HG03159 (cell line): ENCODE measurements at regions not wholly inside any gene's neighbourhood (a gene's known extent, or its start where the extent isn't known, plus 50 kb on each side); places are given as distances from the start of the nearest gene placed in this dataset.
"Not testable (repeated sequence)": the region's sequence is repeated elsewhere in the genome, so short reads cannot be mapped to it uniquely, and the experiment has no call there.

Experiments used
- ATAC-seq: cut with Tn5 transposase; IDR thresholded peaks from one replicate; pipeline ENCODE4 v1.9.1; 2021; ENCODE audit warnings: mild to moderate bottlenecking, moderate library complexity; ENCODE audit not compliant: unreplicated experiment

DNA sequence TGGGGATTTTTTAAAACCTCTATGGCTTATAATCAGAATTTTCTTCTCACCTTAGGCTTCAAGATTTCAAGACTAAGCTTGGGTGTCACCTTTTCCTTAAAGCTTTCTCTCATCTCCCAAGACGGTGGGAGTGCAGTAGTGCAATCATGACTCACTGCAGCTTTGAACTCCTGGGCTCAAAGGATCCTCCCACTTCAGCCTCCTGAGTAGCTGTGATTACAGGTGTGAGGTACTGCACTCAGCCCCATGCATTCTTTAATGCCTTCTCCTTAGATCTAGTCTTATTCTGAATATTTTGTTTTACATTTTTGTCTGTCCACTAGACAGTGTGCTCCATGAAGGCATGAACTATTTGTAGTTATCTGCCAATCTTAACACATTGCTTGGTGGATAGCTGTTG is 55.7 kb upstream of the FAT3 start:
- no peak for ATAC-seq

DNA sequence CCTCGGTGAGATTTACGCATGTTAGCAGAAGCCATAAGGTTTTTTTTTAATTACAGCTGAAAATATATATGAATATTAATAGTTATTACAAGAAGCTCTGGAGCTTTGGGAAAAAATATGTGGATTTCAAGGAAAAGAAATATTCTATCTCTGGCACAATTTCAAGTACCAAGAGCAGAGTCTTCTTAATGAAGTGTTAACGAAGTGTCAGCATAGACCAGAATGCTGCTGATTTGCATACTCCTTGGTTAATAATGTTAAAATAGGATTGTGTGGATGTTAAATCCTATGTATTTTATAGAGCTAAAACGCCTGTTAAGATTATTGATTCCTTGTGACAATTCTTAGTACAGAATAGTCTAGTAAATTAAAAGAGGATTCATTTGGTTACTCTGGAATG is 57.0 kb upstream of the FAT3 start:
- no peak for ATAC-seq

DNA sequence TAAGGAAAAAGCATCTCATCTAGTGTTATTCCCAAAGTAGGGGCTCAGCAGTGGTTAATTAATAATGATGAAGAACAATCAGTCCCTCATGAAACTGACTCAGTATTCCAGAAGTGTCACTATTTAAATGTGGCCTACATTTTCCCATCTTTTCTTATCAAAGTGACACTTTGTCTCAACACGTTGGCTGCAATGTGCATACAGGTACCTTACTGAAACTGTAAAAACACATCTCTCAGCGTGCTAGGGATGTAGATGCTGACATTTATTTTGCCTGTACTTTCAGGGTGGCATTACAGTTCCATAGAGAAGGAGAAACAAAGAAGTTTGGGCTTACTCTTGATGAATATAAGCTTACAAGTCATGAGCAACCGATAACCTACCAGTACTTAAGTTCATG is 58.3 kb upstream of the FAT3 start:
- ATAC-seq, result no peak

DNA sequence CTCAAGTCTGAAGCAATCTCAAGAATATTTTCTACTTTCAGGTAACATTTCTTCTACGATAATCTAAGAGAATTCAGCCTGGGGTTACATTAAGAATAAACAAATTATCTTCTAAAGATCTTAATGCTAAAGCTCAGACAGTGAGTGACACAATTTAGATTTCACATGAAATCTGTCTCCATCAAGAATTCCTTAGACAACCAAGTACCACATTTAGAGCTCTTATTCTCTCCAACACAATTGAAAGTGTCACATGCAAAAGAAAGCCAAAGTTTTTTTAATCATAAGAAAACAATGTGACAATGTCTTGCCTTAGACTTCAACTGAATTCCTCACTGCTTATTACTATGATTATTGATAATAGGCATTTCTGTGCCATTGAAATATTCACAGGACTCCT is 60.7 kb upstream of the FAT3 start:
- ATAC-seq, result no peak

DNA sequence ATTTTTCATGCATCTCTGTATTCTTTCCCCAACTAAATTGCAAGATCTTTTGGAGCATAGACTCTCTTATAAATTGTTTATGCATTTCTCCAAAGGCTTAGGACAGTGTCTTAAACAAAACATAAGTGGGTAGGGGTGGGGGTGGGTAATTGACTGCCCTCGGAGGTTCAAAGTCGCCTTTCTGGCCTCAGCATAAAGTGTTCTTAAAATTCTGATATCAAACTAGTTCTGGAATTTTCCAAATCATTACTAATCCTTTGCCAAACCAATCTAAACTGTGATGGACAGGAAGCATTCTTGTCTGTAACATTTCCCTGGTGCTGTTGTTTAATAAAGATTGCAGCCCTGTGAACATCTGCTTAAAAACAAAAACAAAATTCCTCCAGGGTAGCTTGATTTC is 61.8 kb upstream of the FAT3 start:
- no peak for ATAC-seq

DNA sequence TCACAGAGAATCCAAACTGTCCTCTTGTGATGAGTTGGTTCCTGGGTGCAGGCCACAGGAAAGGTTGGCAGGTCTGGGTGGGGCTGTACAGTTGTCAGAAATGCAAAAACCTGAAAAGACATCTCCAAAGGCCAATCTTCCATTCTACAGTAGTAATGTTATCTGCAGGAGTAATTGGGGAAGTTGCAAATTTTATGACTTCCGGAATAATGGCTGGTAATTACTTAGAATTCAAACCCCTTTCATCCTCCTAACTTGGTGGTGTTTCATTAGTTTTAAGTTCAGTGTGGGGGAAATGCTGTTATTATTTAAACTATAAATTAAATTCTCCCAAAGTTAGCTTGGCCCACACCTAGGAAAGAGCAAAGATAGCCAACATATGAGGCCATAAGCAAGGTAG is 64.7 kb upstream of the FAT3 start:
- no peak for ATAC-seq

DNA sequence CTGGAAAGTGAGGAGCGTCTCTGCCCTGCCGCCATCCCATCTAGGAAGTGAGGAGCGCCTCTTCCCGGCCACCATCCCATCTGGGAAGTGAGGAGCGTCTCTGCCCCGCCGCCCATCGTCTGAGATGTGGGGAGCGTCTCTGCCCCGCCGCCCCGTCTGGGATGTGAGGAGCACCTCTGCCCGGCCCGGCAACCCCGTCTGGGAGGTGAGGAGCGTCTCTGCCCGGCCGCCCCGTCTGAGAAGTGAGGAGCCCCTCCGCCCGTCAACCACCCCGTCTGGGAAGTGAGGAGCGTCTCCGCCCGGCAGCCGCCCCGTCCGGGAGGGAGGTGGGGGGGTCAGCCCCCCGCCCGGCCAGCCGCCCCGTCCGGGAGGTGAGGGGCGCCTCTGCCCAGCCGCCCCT is 67.2 kb upstream of the FAT3 start:
- not testable (repeated sequence) for ATAC-seq

DNA sequence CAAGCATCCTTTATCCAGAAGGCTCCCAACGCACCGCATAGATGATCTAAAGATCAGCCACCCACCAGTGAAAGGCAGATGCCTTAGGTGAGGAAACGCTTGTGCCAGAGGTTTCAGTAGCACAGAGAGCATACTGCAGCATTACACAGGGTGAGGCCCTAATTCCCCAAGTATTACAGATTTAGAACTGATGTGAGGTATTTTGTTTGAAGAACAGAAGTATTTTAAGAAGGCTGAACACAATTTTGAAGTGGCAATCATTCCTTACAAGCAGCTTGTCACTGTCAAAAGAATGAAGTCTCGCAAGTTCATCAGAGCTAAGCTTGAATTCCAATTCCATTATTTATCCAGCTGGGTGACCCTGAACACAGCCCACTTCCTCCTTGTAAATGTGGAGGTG is 70.0 kb upstream of the FAT3 start:
- no peak for ATAC-seq

DNA sequence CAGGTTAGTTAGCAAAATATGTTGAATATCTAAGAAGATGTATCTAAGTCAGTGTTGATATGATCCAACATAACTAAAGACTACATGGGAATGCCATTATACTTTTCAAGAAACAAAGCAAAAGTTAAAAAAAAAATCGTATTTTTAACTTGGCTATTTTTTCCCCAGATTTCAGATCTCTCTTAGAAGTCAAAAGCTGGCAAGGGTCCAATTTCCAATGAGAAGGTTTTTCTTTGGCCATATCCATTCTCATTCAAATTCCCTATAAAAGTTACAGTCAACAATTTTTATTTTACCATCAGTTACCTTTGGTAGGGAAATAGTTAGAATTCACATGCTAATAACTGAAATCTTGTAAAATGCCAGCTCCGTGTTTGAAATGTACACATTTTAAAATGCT is 70.5 kb upstream of the FAT3 start:
- ATAC-seq, result no peak

DNA sequence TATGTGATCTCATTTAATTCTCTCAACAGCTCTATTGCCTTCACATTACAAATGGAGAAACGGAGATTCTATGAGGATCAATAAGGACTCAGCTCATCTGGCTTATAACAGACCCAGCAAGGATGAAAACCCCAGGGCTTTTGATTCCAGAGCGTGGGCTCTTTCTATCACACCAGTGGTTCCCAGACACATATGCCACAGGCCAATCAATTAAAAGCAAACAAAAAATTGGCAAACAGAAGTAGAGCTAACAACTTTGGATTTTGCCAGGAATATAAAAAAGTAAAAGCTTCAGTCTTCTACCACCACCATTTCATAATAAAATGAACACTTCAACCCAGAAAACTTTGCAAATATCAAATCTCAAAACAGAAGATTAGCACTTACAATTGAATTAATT is 71.1 kb upstream of the FAT3 start:
- no peak for ATAC-seq

DNA sequence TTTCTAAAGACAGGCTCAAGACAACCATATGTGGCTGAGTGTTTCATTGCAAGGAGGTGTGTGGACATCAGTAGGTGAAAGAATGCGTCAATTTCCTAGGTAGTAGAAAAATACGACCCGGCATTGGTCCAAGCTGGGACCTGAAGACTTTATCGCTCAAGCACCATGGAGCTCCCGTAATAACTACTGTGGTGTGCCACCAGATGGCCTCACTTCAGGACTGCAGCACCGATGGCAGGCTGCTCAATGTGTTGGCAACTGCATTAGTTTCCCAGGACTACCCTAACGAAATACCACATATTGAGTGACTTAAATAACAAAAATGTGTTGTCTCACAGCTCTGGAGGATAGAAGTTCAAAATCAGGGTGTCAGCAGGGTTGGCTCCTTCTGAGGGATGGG is 72.4 kb upstream of the FAT3 start:
- no peak for ATAC-seq

DNA sequence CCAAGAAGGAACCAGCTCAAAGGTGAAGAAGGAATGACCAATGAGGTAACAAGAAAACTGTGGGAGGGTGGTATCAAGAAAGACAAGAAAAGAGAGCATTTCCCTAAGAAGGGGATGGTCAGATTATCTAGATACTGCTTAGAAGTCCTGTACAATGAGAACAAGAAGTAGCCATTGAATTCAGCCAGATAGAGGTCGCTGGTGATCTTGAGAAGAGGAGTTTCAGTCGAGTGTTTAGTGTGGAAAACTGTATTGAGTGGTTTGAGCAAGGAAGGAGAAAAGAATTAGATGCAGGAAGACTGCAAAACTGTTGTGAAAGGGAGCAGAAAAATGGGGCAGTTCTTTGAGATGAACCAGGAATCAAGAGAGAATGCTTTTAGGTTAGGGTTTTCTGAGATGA is 74.6 kb upstream of the FAT3 start:
- no peak for ATAC-seq

DNA sequence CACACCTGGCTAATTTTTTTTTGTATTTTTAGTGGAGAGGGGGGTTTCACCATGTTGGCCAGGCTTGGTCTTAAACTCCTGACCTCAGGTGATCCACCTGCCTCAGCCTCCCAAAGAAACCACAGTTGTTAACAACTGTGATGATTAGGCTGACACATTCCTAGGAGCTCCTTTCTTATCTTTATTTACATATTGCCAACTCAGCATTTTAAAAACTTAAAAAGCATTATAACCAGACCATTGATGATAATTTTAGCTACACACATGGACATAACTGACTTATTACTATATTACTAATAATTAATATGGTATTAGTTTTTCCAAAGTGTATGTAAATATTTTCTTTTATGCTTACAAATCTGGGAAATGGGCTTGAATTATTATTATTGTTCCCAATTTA is 82.9 kb upstream of the FAT3 start:
- no peak for ATAC-seq

DNA sequence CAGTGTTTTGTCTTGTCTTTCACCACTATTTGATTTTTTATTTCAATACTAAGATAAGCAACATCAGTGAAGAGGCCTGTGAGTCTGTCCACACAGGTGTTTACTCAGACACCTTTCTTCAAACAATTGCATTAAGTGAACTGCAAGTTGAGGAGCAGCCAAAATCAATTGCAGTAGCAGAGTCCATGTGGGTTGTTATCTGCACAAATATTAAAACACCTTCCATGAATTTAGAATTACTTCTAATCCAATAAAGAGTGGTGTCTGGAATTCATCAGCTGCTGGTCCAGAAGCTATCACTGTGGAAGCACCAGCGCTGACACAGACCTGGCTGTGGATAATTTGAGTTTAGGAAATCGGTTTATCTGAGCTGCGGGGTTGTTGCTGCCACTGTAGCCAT is 83.5 kb upstream of the FAT3 start:
- no peak for ATAC-seq

DNA sequence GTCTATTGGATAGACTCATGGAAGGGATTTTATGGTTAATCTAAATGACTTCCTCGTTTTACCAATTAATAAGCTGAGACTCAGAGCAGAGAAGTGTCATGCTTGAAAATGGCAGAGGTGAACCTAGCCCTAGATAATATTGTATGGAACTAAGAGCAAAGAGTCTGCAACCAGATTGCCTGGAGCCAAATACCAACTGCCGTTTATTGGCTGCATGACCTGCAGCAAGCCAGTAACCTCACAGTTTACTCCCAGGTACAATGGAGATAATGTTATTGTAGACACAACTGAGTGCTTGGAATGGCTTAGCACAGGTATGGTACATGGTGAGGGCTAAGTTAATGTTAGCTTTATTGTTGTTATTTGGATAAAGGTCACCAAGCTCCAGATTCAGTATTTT is 84.6 kb upstream of the FAT3 start:
- ATAC-seq, result no peak

DNA sequence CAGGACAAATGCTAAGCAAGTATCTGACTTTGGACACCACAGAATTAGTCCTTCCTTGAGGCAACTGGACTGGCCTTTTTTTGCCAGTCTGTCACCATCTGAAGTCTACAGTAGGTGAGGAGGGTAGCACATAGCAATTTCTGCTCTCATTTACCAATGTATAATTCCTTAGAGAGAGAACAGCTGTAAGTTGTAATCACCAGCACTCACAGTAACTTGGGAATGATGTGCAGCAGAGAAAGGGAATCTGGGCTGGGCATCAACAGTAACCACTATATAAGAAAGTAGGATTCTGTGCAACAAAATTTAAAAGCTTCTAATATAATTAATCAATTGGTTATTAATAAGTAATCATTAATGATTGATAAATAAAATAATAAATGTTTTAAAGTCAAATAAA is 86.3 kb upstream of the FAT3 start:
- ATAC-seq, result no peak

DNA sequence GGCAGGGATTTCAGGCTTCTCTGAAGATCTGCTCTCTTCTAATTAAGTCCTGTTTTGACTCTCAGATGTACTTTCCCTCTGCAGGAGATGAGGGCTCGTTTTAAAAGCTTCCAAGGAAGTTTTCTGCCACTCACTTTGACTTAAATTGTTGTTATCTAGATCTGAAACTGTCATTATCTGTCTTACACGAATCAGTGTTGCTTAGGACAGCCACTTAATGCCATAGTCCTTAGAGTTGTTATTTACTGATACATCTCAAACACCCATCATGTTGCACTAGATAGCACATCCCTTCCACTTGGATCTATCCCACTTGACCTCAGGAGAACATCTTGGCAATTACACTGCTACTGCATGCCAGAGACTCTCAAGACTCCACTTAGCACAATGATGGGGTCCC is 86.9 kb upstream of the FAT3 start:
- no peak for ATAC-seq

DNA sequence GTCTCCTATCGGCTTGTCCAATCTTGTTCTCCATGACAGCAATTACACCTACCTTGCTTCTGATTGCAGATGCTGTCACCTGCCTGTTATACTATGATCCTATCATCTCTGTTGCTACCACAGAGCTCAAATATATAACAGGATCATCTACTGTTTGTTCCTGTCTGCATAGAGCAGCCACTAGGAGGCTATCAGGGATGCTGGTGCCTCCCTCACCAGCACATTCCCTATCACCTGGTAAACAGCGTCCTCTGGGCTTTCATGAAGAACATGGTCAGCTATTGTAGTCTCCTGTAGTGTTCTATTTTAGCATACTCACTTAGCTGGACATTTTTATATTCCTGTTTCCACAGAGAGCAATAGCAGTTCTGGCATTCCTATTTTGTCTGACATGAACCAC is 87.8 kb upstream of the FAT3 start:
- no peak for ATAC-seq

DNA sequence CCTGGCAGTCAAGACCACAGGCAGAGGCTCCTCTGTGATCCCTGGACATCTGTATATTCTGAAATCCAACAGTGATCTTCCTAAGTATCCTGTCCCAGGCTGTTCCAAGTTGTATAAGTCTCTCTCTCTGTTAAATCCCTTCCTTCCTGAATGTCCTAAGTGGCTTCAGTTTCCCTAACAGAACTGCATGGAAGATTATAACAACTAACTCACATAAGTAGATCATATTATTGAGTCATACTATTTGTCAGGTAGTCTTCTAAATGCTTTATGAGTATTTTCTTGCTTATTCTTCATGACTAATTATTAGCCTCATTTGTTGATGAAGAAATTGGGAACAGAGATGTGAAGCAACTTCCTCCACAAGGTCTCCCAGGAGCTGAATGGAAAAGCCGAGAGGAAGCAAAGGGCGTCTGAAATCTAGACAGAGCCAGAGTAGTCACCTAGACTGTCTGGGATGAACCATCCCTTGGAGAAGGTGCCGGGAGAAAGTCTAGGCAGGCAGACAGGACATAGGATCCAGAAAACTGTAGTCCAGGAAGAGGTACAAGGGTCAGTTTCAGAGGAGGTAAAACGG is 93.2 kb upstream of the FAT3 start:
- no peak for ATAC-seq

DNA sequence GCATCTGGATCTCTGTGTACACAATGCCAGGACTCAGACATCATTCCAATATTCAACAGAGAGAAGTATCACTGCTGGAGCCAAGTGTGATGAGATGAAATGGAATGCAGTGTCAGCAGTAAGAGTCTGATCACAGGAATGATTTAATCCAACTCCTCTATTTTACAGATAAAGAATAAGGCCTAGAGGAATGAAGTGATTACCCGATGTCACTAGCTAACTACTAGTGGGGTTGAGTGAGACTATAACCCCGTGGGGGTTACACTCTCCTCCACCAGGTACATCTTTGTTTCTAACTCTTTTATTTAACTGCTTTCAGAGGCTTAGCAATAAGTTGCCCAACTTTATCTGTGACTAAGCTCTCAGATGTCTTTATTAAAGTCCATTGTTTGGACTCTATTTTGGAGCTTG is 94.2 kb upstream of the FAT3 start:
- no peak for ATAC-seq

DNA sequence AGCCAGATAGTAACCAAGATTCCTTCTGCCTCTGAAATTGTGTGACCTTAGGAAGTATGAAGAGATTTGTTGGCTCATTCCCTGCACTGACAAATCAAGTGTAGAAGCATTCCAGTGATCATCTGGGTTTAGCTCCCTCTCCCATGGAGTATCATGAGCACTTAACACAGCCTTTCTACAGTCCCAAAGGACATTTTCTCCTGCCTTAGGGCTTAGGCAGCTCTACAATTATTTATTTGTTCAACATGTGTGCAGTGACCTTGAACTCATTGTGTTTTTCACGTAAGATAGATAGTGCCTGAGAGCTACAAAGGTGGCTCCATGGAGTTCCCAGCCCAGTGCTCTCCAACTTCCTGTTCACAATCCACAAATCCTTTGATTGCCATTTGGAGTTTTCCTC is 94.8 kb upstream of the FAT3 start:
- ATAC-seq, result no peak

DNA sequence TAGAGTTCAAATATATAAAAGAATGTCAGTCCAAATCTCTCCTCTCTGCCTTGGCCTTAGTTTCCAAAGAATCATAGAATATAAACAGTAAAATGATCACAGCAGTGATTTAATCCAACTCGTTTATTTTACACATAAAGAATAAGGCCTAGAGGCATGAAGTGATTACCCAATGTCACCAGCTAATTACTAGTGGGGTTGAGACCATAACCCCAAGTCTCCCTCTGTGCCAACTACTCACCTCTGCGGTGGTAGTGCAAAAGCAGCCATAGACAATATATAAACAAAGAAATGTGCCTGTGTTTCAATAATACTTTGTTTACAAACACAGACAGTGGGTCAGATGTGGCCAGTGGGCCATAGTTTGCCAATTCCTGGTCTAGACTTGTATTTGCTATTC is 96.6 kb upstream of the FAT3 start:
- ATAC-seq, result no peak

DNA sequence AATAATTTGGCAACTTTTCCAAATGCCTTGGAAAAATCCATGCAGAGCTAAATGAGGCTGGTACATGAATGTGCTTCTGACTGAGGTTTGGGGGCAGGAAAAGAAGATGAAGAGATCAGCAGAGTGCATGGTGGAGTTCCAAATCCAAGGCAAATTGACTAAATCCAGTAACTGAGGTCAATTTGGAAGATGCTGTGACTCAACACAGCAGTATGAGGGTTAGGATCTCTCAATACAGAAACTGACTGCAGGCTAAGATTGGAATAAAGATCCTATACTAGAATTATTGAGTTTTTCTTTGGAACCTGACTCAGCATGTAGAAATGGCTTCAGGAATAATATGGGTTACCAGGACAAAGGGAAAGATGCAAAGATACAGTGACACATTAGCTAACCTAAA is 99.3 kb upstream of the FAT3 start:
- ATAC-seq, result no peak

DNA sequence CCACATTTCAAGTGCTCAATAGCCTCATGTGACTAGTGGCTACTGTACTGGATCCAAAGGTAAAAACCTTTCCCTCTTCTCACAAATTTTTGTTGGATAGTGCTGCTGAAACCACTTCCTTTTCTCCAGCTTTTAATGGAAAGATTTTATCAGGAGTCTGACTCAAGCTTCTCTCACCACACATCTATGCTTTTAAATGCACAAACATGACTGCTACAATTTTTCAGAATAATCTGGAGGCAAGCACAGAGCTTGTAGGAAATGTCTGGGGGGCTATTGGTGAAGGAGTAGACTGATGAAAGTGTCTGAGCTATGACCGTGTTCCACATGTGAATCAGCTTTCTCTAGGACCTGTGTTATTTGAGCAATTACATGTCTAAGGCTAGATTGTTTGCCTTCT is 101.1 kb upstream of the FAT3 start:
- ATAC-seq, result no peak
